Parathyroid adenoma (tissue), 2 donors: ENCODE measurements at regions not wholly inside any gene's neighbourhood (a gene's known extent, or its start where the extent isn't known, plus 50 kb on each side); places are given as distances from the start of the nearest gene placed in this dataset.

Experiments
- H2AFZ ChIP-seq: fragments of 300-600 bp; sonication (generic); one replicate; pipeline ENCODE4 v1.7.0; 2017; ENCODE audit warnings: antibody characterized with exemption, mild to moderate bottlenecking
- H3K27ac ChIP-seq: fragments of 300-600 bp; sonication (generic); one replicate; pipeline ENCODE4 v1.7.0; 2017
- H3K27me3 ChIP-seq: fragments of 300-600 bp; sonication (generic); one replicate; pipeline ENCODE4 v1.7.0; 2017; ENCODE audit warnings: low read length; ENCODE audit not compliant: control insufficient read depth, insufficient read depth
- H3K36me3 ChIP-seq: fragments of 300-600 bp; sonication (generic); one replicate; pipeline ENCODE4 v1.7.0; 2017; ENCODE audit warnings: low read length; ENCODE audit not compliant: control insufficient read depth, insufficient read depth
- H3K4me1 ChIP-seq: fragments of 300-600 bp; sonication (generic); one replicate; pipeline ENCODE4 v1.7.0; 2017; ENCODE audit warnings: control low read depth
- H3K4me2 ChIP-seq: fragments of 300-600 bp; sonication (generic); one replicate; pipeline ENCODE4 v1.7.0; 2017; ENCODE audit warnings: low read length
- H3K4me3 ChIP-seq: fragments of 300-600 bp; sonication (generic); one replicate; pipeline ENCODE4 v1.7.0; 2017; ENCODE audit warnings: low read depth, low read length
- H3K79me2 ChIP-seq: fragments of 300-600 bp; sonication (generic); one replicate; pipeline ENCODE4 v1.7.0; 2017; ENCODE audit warnings: control low read depth
- H3K9ac ChIP-seq: fragments of 300-600 bp; sonication (generic); one replicate; pipeline ENCODE4 v1.7.0; 2017; ENCODE audit warnings: mild to moderate bottlenecking
- H3K9me3 ChIP-seq: fragments of 300-600 bp; sonication (generic); one replicate; pipeline ENCODE4 v1.7.0; 2017; ENCODE audit warnings: low read length; ENCODE audit not compliant: control insufficient read depth
- CTCF ChIP-seq: fragments of 300-600 bp; sonication (generic); IDR thresholded peaks from one replicate; pipeline ENCODE4 v1.7.0; 2017; ENCODE audit warnings: antibody characterized with exemption, mild to moderate bottlenecking
- donor health status: primary hyperparathyroidism.

- no peak overlapping the region for H3K27ac ChIP-seq
- no peak overlapping the region for H3K4me3 ChIP-seq
- H3K9ac ChIP-seq, result no peak overlapping the region
- no peak overlapping the region for H2AFZ ChIP-seq
- no peaks in the 10 kb centered on the region for H3K27me3 ChIP-seq
- H3K36me3 ChIP-seq, result no peaks in the 10 kb centered on the region
- TF ChIP-seq CTCF, result no peak
- H3K9me3 ChIP-seq, result no peaks in the 10 kb centered on the region
- H3K4me2 ChIP-seq, result no peak overlapping the region
- no peaks in the 10 kb centered on the region for H3K79me2 ChIP-seq
- no peaks in the 10 kb centered on the region for H3K4me1 ChIP-seq
Measured at GRCh38 chr4:135605076-135605475, 1403.5 kb upstream of the PABPC4L start.

GRCh38 chr4:135604531-135604930, 1402.9 kb upstream of the PABPC4L start:
- Histone ChIP-seq H3K27ac (no peak overlapping the region), H3K4me1 (no peaks in the 10 kb centered on the region), H3K27me3 (no peaks in the 10 kb centered on the region), H3K9ac (no peak overlapping the region), H3K4me2 (no peak overlapping the region), H3K36me3 (no peaks in the 10 kb centered on the region), H2AFZ (no peak overlapping the region), H3K79me2 (no peaks in the 10 kb centered on the region), H3K4me3 (no peak overlapping the region), H3K9me3 (no peaks in the 10 kb centered on the region)
- TF ChIP-seq CTCF, result no peak

- Histone ChIP-seq H3K4me1 (no peaks in the 10 kb centered on the region), H3K4me3 (no peak overlapping the region), H3K9ac (no peak overlapping the region), H3K27ac (no peak overlapping the region), H3K9me3 (no peaks in the 10 kb centered on the region), H3K27me3 (no peaks in the 10 kb centered on the region), H3K79me2 (no peaks in the 10 kb centered on the region), H3K4me2 (no peak overlapping the region), H3K36me3 (no peaks in the 10 kb centered on the region), H2AFZ (no peak overlapping the region)
- TF ChIP-seq CTCF, result no peak
Measured at GRCh38 chr4:135601351-135601750, 1399.8 kb upstream of the PABPC4L start.

GRCh38 chr4:135598151-135598550, 1396.6 kb upstream of the PABPC4L start:
- Histone ChIP-seq H3K27me3 (no peaks in the 10 kb centered on the region), H3K4me2 (no peak overlapping the region), H2AFZ (no peak overlapping the region), H3K9me3 (no peaks in the 10 kb centered on the region), H3K4me1 (no peaks in the 10 kb centered on the region), H3K27ac (no peak overlapping the region), H3K36me3 (no peaks in the 10 kb centered on the region), H3K4me3 (no peak overlapping the region), H3K9ac (no peak overlapping the region), H3K79me2 (no peaks in the 10 kb centered on the region)
- TF ChIP-seq CTCF, result no peak

GRCh38 chr4:135594521-135594920, 1392.9 kb upstream of the PABPC4L start:
- H3K4me1 ChIP-seq, result no peaks in the 10 kb centered on the region
- no peak overlapping the region for H3K4me2 ChIP-seq
- no peak overlapping the region for H3K27ac ChIP-seq
- no peaks in the 10 kb centered on the region for H3K9me3 ChIP-seq
- TF ChIP-seq CTCF, result no peak
- no peak overlapping the region for H3K9ac ChIP-seq
- no peaks in the 10 kb centered on the region for H3K79me2 ChIP-seq
- H3K36me3 ChIP-seq, result no peaks in the 10 kb centered on the region
- H3K4me3 ChIP-seq, result no peak overlapping the region
- no peak overlapping the region for H2AFZ ChIP-seq
- no peaks in the 10 kb centered on the region for H3K27me3 ChIP-seq
